BLaER1 (cell line): ENCODE measurements at regions not wholly inside any gene's neighbourhood (a gene's known extent, or its start where the extent isn't known, plus 50 kb on each side); places are given as distances from the start of the nearest gene placed in this dataset.

Experiments
- H3K27ac ChIP-seq: shearing (Covaris generic); formaldehyde crosslinking; 2 replicates; pipeline ENCODE4 v1.8.1; 2022
- H3K27me3 ChIP-seq: shearing (Covaris generic); formaldehyde crosslinking; 2 replicates; pipeline ENCODE4 v1.8.1; 2022
- H3K36me3 ChIP-seq: shearing (Covaris generic); formaldehyde crosslinking; 2 replicates; pipeline ENCODE4 v1.8.1; 2022
- H3K4me1 ChIP-seq: shearing (Covaris generic); formaldehyde crosslinking; 2 replicates; pipeline ENCODE4 v1.8.1; 2022
- H3K4me2 ChIP-seq: shearing (Covaris generic); formaldehyde crosslinking; 2 replicates; pipeline ENCODE4 v1.8.1; 2022
- H3K4me3 ChIP-seq: shearing (Covaris generic); formaldehyde crosslinking; 2 replicates; pipeline ENCODE4 v1.8.1; 2022
- H3K9ac ChIP-seq: shearing (Covaris generic); formaldehyde crosslinking; 2 replicates; pipeline ENCODE4 v1.8.1; 2022
- H3K9me3 ChIP-seq: shearing (Covaris generic); formaldehyde crosslinking; 2 replicates; pipeline ENCODE4 v1.8.1; 2022
- H4K20me1 ChIP-seq: shearing (Covaris generic); formaldehyde crosslinking; 2 replicates; pipeline ENCODE4 v1.8.1; 2022
- Cebpa-rat ChIP-seq: shearing (Covaris generic); IDR thresholded peaks from 2 replicates; pipeline ENCODE4 v1.8.1; 2022

GRCh38 chr1:239952348-239953308 lies 139.1 kb upstream of the FMN2 start:
- H3K27me3 ChIP-seq, result no peaks in the 10 kb centered on the region

DNA sequence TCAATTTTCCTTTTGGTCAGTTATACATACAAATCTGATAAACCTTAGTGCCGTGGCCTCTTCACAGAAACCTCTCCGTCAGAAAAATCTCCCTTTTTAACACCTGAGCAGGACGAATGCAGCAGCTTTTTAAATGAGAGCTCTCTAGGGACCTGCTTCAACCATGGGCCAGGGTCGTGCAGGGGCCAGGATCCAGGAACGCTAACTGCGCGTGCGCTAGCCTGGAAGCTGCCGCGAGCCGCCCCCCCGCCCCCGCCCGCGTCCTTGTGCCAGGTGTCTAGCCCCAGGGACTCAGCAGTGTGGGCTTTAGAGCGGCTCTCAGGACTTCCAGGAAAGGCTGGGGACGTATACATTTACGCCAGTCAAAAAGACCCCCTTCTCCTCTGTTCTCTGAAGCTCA lies 136.8 kb upstream of the FMN2 start:
- Histone ChIP-seq H4K20me1 (no peaks in the 10 kb centered on the region), H3K27ac (no peak overlapping the region), H3K27me3 (no peaks in the 10 kb centered on the region), H3K9me3 (no peaks in the 10 kb centered on the region), H3K4me3 (no peak overlapping the region), H3K4me2 (no peak overlapping the region), H3K9ac (no peak overlapping the region), H3K36me3 (no peaks in the 10 kb centered on the region), H3K4me1 (no peaks in the 10 kb centered on the region)
- no peak for TF ChIP-seq Cebpa-rat

More at GRCh38 chr1:239952348-239953308, 139.1 kb upstream of the FMN2 start:
- H3K4me2 ChIP-seq, result no peak overlapping the region
- H3K9me3 ChIP-seq, result no peaks in the 10 kb centered on the region
- TF ChIP-seq Cebpa-rat, result no peak
- no peaks in the 10 kb centered on the region for H3K4me1 ChIP-seq
- no peak overlapping the region for H3K9ac ChIP-seq
- no peaks in the 10 kb centered on the region for H3K36me3 ChIP-seq
- no peak overlapping the region for H3K27ac ChIP-seq
- no peak overlapping the region for H3K4me3 ChIP-seq
- H4K20me1 ChIP-seq, result no peaks in the 10 kb centered on the region

GRCh38 chr1:239955431-239955830 lies 136.3 kb upstream of the FMN2 start:
- Histone ChIP-seq H3K27ac (no peak overlapping the region), H3K9me3 (no peaks in the 10 kb centered on the region), H3K4me3 (no peak overlapping the region), H3K27me3 (no peaks in the 10 kb centered on the region), H4K20me1 (no peaks in the 10 kb centered on the region), H3K9ac (no peak overlapping the region), H3K36me3 (no peaks in the 10 kb centered on the region), H3K4me2 (no peak overlapping the region), H3K4me1 (no peaks in the 10 kb centered on the region)
- TF ChIP-seq Cebpa-rat, result no peak

- H3K27me3 ChIP-seq, result no peaks in the 10 kb centered on the region
- H3K9ac ChIP-seq, result no peak overlapping the region
- H3K36me3 ChIP-seq, result no peaks in the 10 kb centered on the region
- no peak overlapping the region for H3K4me3 ChIP-seq
- H3K4me2 ChIP-seq, result no peak overlapping the region
- TF ChIP-seq Cebpa-rat, result no peak
- no peaks in the 10 kb centered on the region for H3K4me1 ChIP-seq
- H3K27ac ChIP-seq, result no peak overlapping the region
- H3K9me3 ChIP-seq, result no peaks in the 10 kb centered on the region
- no peaks in the 10 kb centered on the region for H4K20me1 ChIP-seq
Measured at GRCh38 chr1:239956263-239956662, 135.4 kb upstream of the FMN2 start.

- no peaks in the 10 kb centered on the region for H3K36me3 ChIP-seq
- H3K9me3 ChIP-seq, result no peaks in the 10 kb centered on the region
- no peak overlapping the region for H3K27ac ChIP-seq
- no peaks in the 10 kb centered on the region for H3K4me1 ChIP-seq
- H3K4me2 ChIP-seq, result no peak overlapping the region
- H3K9ac ChIP-seq, result no peak overlapping the region
- TF ChIP-seq Cebpa-rat, result no peak
- no peak overlapping the region for H3K4me3 ChIP-seq
- H4K20me1 ChIP-seq, result no peaks in the 10 kb centered on the region
- no peaks in the 10 kb centered on the region for H3K27me3 ChIP-seq
Measured at GRCh38 chr1:239958063-239958462, 133.6 kb upstream of the FMN2 start.

- Histone ChIP-seq H3K27me3 (no peaks in the 10 kb centered on the region), H3K4me1 (no peaks in the 10 kb centered on the region), H3K9ac (no peak overlapping the region), H3K9me3 (no peaks in the 10 kb centered on the region), H3K4me3 (no peak overlapping the region), H3K27ac (no peak overlapping the region), H4K20me1 (no peaks in the 10 kb centered on the region), H3K36me3 (no peaks in the 10 kb centered on the region), H3K4me2 (no peak overlapping the region)
- TF ChIP-seq Cebpa-rat, result no peak
Measured at GRCh38 chr1:239960366-239960765, 131.3 kb upstream of the FMN2 start.

DNA sequence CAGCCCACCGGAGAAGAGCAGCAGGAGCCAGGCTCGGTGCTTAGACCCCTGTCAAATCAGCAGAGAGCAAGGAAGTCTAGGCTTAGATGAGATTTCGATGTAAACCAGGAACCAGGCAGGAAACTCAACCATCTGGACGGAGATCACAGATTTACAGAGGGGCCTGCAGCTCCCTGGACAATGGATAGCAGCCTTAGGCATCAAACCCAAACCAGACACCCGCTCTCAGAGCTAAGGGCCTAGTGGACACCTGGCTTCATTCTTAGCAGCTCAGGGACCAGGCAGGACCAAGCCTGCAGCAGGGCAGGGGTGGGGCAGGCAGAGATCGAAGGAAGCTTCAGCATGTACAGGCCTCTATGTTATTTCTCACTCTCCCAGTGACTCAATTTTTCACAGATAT lies 127.8 kb upstream of the FMN2 start:
- Histone ChIP-seq H3K27me3 (no peaks in the 10 kb centered on the region), H3K4me3 (no peak overlapping the region), H3K4me2 (no peak overlapping the region), H4K20me1 (no peaks in the 10 kb centered on the region), H3K9ac (no peak overlapping the region), H3K4me1 (peaks cover 7% of the 10 kb centered on the region), H3K36me3 (no peaks in the 10 kb centered on the region), H3K27ac (no peak overlapping the region), H3K9me3 (no peaks in the 10 kb centered on the region)
- no peak for TF ChIP-seq Cebpa-rat

DNA sequence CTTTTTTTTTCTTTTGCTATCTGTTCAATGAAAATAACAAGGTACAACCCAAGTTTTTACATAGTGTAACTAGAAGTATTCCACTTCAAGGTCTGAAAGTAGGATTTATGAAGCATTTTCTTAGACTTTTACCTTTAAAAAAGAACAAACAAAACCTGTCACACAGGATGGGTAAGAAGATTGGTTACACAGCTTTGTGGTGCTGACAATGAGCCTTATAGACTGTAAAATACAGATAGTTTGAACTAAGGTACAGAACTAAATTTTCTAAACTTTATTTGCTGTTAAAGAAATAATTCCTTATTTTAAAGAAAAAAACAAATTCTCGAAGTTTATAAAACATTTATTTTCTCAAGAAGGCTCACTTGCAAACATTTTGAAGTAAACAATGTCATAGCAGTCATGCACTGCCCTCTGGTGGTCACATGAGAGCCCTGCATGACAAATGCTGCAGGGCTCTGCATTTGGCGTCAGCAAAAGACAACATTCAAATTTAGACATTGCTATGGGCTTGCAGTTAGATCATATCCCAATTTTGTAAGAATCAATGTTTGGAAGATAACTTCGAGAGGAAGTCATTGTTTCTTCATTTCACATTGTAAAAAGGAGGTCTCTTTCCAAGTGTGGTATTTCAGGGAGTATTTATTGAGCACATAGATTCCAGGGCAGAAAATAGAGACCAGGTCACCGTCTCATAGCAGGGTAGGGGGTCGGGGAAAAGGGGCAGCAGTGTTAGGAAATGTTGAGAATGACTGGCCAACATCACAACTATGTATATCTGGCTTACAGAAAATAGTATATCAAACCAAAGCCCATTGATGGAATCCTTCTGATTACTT lies 115.3 kb upstream of the FMN2 start:
- no peaks in the 10 kb centered on the region for H4K20me1 ChIP-seq
- no peak for TF ChIP-seq Cebpa-rat
- H3K27ac ChIP-seq, result no peak overlapping the region
- no peaks in the 10 kb centered on the region for H3K4me1 ChIP-seq
- no peak overlapping the region for H3K4me3 ChIP-seq
- H3K9me3 ChIP-seq, result peaks cover 34% of the 10 kb centered on the region
- H3K27me3 ChIP-seq, result no peaks in the 10 kb centered on the region
- H3K4me2 ChIP-seq, result no peak overlapping the region
- H3K9ac ChIP-seq, result no peak overlapping the region
- H3K36me3 ChIP-seq, result no peaks in the 10 kb centered on the region

DNA sequence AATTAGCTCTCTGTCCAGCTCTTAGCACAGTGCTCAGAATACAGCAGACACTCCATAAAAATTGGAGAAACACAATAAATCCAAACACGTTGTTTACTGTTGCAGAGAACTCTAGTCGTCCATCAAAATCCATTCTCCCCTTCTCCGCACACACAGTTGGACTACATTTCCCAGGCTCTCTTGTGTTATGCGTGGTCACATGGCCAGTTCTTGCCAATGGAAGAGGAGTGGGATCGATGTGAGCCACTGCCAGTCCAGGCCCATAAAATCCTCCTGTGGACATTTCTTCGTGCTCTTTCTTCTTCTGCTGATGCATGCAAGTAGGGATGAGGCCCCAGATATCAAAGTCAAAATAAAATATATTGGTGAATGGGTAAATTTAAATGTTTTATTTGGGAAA lies 114.3 kb upstream of the FMN2 start:
- H3K4me1 ChIP-seq, result no peaks in the 10 kb centered on the region
- no peak overlapping the region for H3K4me2 ChIP-seq
- no peak overlapping the region for H3K27ac ChIP-seq
- H3K4me3 ChIP-seq, result no peak overlapping the region
- H3K9me3 ChIP-seq, result peaks cover 36% of the 10 kb centered on the region
- H3K27me3 ChIP-seq, result no peaks in the 10 kb centered on the region
- no peaks in the 10 kb centered on the region for H3K36me3 ChIP-seq
- no peak overlapping the region for H3K9ac ChIP-seq
- no peak for TF ChIP-seq Cebpa-rat
- H4K20me1 ChIP-seq, result no peaks in the 10 kb centered on the region

- TF ChIP-seq Cebpa-rat, result no peak
- Histone ChIP-seq H3K9me3 (peaks cover 44% of the 10 kb centered on the region), H3K36me3 (no peaks in the 10 kb centered on the region), H3K9ac (no peak overlapping the region), H3K4me2 (no peak overlapping the region), H3K4me1 (no peaks in the 10 kb centered on the region), H3K27ac (no peak overlapping the region), H3K4me3 (no peak overlapping the region), H3K27me3 (no peaks in the 10 kb centered on the region), H4K20me1 (no peaks in the 10 kb centered on the region)
Measured at GRCh38 chr1:239979456-239979855, 112.2 kb upstream of the FMN2 start.
